Naive thymus-derived CD4-positive, alpha-beta T cell (primary cell): ENCODE measurements at regions not wholly inside any gene's neighbourhood (a gene's known extent, or its start where the extent isn't known, plus 50 kb on each side); places are given as distances from the start of the nearest gene placed in this dataset.
"Not testable (repeated sequence)": the region's sequence is repeated elsewhere in the genome, so short reads cannot be mapped to it uniquely, and the experiment has no call there.

Experiments
- ATAC-seq: fragments of 150-1000 bp; cut with Tn5 transposase; 2 replicates; pipeline ENCODE4 v1.10.0; 2021; ENCODE audit warnings: mild to moderate bottlenecking, moderate library complexity
- CTCF ChIA-PET: fragments of 350-600 bp; sonication (Branson Sonifier 250); formaldehyde crosslinking; loops from one replicate; lab custom pipeline; 2021; ENCODE audit warnings: antibody characterized with exemption; lab: Charles Lee
- POLR2A ChIA-PET: fragments of 350-600 bp; sonication (Branson Sonifier 250); formaldehyde crosslinking; loops from one replicate; lab custom pipeline; 2021; ENCODE audit warnings: antibody characterized with exemption, inconsistent platforms; lab: Charles Lee
- DNase-seq, 9 donors: peaks; one replicate each; pipeline versions ENCODE4 v3.0.0 to v3.0.0-alpha.2; 2020 to 2022; ENCODE audit warnings: mixed read lengths in 1 of 9
- H3K27ac ChIP-seq: one replicate; pipeline ENCODE4 v1.7.0; 2013; ENCODE audit warnings: mild to moderate bottlenecking, low read depth, low read length, moderate library complexity
- H3K27me3 ChIP-seq, 2 donors: one replicate each; pipeline ENCODE4 v1.7.0; 2013; ENCODE audit warnings: low read length in 2 of 2, mild to moderate bottlenecking in 2 of 2, moderate library complexity in 2 of 2; ENCODE audit not compliant: control insufficient read depth in 2 of 2, insufficient read depth in 2 of 2
- H3K36me3 ChIP-seq, 3 experiments: 1 replicate in 2 of 3; 2 replicates in 1 of 3; pipeline ENCODE4 v1.7.0; 2013; ENCODE audit warnings: low read length in 3 of 3, mild to moderate bottlenecking in 3 of 3, moderate library complexity in 1 of 3; ENCODE audit not compliant: insufficient read depth in 3 of 3, control insufficient read depth in 2 of 3
- H3K4me1 ChIP-seq, 2 donors: one replicate each; pipeline ENCODE4 v1.7.0; 2013; ENCODE audit warnings: low read length in 2 of 2, mild to moderate bottlenecking in 2 of 2, moderate library complexity in 1 of 2; ENCODE audit not compliant: control insufficient read depth in 2 of 2, insufficient read depth in 2 of 2
- H3K4me3 ChIP-seq: 2 replicates; pipeline ENCODE4 v1.7.0; 2013; ENCODE audit warnings: mild to moderate bottlenecking, low read length
- H3K9me3 ChIP-seq, 3 experiments: 1 replicate in 2 of 3; 2 replicates in 1 of 3; pipeline ENCODE4 v1.7.0; 2013; ENCODE audit warnings: low read length in 3 of 3; ENCODE audit not compliant: control insufficient read depth in 2 of 3
- H3K27ac Mint-ChIP-seq, 9 donors: one replicate each; pipeline ENCODE4 v1.8.0; 2020 to 2022; ENCODE audit warnings: mixed read lengths in 9 of 9, mild to moderate bottlenecking in 8 of 9, moderate library complexity in 5 of 9, inconsistent platforms in 2 of 9
- H3K27me3 Mint-ChIP-seq, 5 donors: one replicate each; pipeline ENCODE4 v1.8.0; 2021 to 2022; ENCODE audit warnings: mixed read lengths in 5 of 5, mild to moderate bottlenecking in 1 of 5
- H3K36me3 Mint-ChIP-seq, 5 donors: one replicate each; pipeline ENCODE4 v1.8.0; 2020 to 2022; ENCODE audit warnings: mixed read lengths in 5 of 5, mild to moderate bottlenecking in 3 of 5, inconsistent platforms in 1 of 5
- H3K4me1 Mint-ChIP-seq, 7 donors: one replicate each; pipeline ENCODE4 v1.8.0; 2020 to 2022; ENCODE audit warnings: mixed read lengths in 7 of 7, mild to moderate bottlenecking in 3 of 7, inconsistent platforms in 1 of 7
- H3K4me3 Mint-ChIP-seq, 10 donors: one replicate each; pipeline ENCODE4 v1.8.0; 2020 to 2022; ENCODE audit warnings: mild to moderate bottlenecking in 10 of 10, mixed read lengths in 10 of 10, moderate library complexity in 6 of 10, inconsistent platforms in 2 of 10
- H3K9me3 Mint-ChIP-seq, 11 donors: one replicate each; pipeline ENCODE4 v1.8.0; 2020 to 2022; ENCODE audit warnings: mixed read lengths in 11 of 11, mild to moderate bottlenecking in 4 of 11, inconsistent platforms in 1 of 11, moderate library complexity in 1 of 11
- intact Hi-C, 2 donors: fragments of 100-400 bp; cut with micrococcal nuclease; formaldehyde crosslinking; loops; one replicate each; pipeline ENCODE4 v1.15.1; 2023

GRCh38 chr1:95668165-95668564 is 434.2 kb downstream of the RWDD3 start:
- Mint-ChIP-seq H3K27me3 (no peaks in the 10 kb centered on the region), H3K9me3 (peaks cover 2 to 14% (median 8%) of the 10 kb centered on the region in 11 donors), H3K4me1 (no peaks in the 10 kb centered on the region), H3K36me3 (peaks cover 0 to 6% (median 0%) of the 10 kb centered on the region in 5 donors), H3K4me3 (no peak overlapping the region), H3K27ac (no peak overlapping the region)
- ATAC-seq (no peak), DNase-seq (no peak)
- Histone ChIP-seq H3K4me3 (no peak overlapping the region), H3K27ac (no peak overlapping the region), H3K4me1 (no peaks in the 10 kb centered on the region), H3K36me3 (no peaks in the 10 kb centered on the region), H3K9me3 (no peaks in the 10 kb centered on the region), H3K27me3 (no peaks in the 10 kb centered on the region)
- intact Hi-C loops = no loop called here
- ChIA-PET CTCF (no interaction called here), POLR2A (no interaction called here)

GRCh38 chr1:95669638-95670037 is 435.6 kb downstream of the RWDD3 start:
- H3K36me3 ChIP-seq, H3K27ac Mint-ChIP-seq, intact Hi-C loops, H3K4me3 Mint-ChIP-seq, DNase-seq, H3K4me1 ChIP-seq, H3K4me3 ChIP-seq, H3K27me3 ChIP-seq, H3K9me3 ChIP-seq, POLR2A ChIA-PET, H3K4me1 Mint-ChIP-seq, H3K9me3 Mint-ChIP-seq, ATAC-seq, H3K27ac ChIP-seq, H3K27me3 Mint-ChIP-seq, H3K36me3 Mint-ChIP-seq, CTCF ChIA-PET: not testable (repeated sequence)

GRCh38 chr1:95671098-95671497 is 437.1 kb downstream of the RWDD3 start:
- ChIA-PET CTCF (no interaction called here), POLR2A (no interaction called here)
- Mint-ChIP-seq H3K4me1 (no peaks in the 10 kb centered on the region), H3K36me3 (peaks cover 0 to 6% (median 0%) of the 10 kb centered on the region in 5 donors), H3K27me3 (no peaks in the 10 kb centered on the region), H3K9me3 (peaks cover 2 to 9% (median 6%) of the 10 kb centered on the region in 11 donors), H3K4me3 (no peak overlapping the region), H3K27ac (no peak overlapping the region)
- Histone ChIP-seq H3K27me3 (no peaks in the 10 kb centered on the region), H3K9me3 (no peaks in the 10 kb centered on the region), H3K4me1 (no peaks in the 10 kb centered on the region), H3K27ac (no peak overlapping the region), H3K4me3 (no peak overlapping the region), H3K36me3 (no peaks in the 10 kb centered on the region)
- no peak for DNase-seq
- ATAC-seq = no peak
- intact Hi-C loops = no loop called here

- CTCF ChIA-PET = no interaction called here
- H3K36me3 Mint-ChIP-seq = no peaks in the 10 kb centered on the region
- no peaks in the 10 kb centered on the region for H3K27me3 Mint-ChIP-seq
Observed at GRCh38 chr1:95679262-95679661, 445.3 kb downstream of the RWDD3 start.

GRCh38 chr1:95685081-95685480 is 451.1 kb downstream of the RWDD3 start:
- H3K27ac Mint-ChIP-seq = no peak overlapping the region
- H3K27me3 Mint-ChIP-seq = no peaks in the 10 kb centered on the region
- no peak overlapping the region for H3K27ac ChIP-seq
- no peak overlapping the region for H3K4me3 ChIP-seq
- no peaks in the 10 kb centered on the region for H3K27me3 ChIP-seq
- no peaks in the 10 kb centered on the region for H3K36me3 Mint-ChIP-seq
- ChIA-PET POLR2A (no interaction called here), CTCF (no interaction called here)
- no peaks in the 10 kb centered on the region for H3K36me3 ChIP-seq
- no peaks in the 10 kb centered on the region for H3K4me1 ChIP-seq
- intact Hi-C loops = no loop called here
- H3K9me3 Mint-ChIP-seq = peaks cover 0 to 13% (median 2%) of the 10 kb centered on the region in 11 donors
- no peaks in the 10 kb centered on the region for H3K4me1 Mint-ChIP-seq
- H3K4me3 Mint-ChIP-seq = no peak overlapping the region
- DNase-seq (no peak), ATAC-seq (no peak)
- H3K9me3 ChIP-seq = no peaks in the 10 kb centered on the region

More at GRCh38 chr1:95679262-95679661, 445.3 kb downstream of the RWDD3 start:
- no peak overlapping the region for H3K4me3 ChIP-seq
- Mint-ChIP-seq H3K4me1 (no peaks in the 10 kb centered on the region), H3K27ac (no peak overlapping the region), H3K4me3 (no peak overlapping the region), H3K9me3 (peaks cover 0 to 10% (median 0%) of the 10 kb centered on the region in 11 donors)
- POLR2A ChIA-PET = no interaction called here
- no peaks in the 10 kb centered on the region for H3K27me3 ChIP-seq
- ATAC-seq (no peak), DNase-seq (no peak)
- intact Hi-C loops = no loop called here
- H3K4me1 ChIP-seq = no peaks in the 10 kb centered on the region
- H3K36me3 ChIP-seq = no peaks in the 10 kb centered on the region
- H3K27ac ChIP-seq = no peak overlapping the region
- H3K9me3 ChIP-seq = no peaks in the 10 kb centered on the region

- Histone ChIP-seq H3K9me3 (no peaks in the 10 kb centered on the region), H3K4me3 (no peak overlapping the region), H3K27me3 (no peaks in the 10 kb centered on the region), H3K4me1 (no peaks in the 10 kb centered on the region), H3K36me3 (no peaks in the 10 kb centered on the region), H3K27ac (no peak overlapping the region)
- no peaks in the 10 kb centered on the region for H3K36me3 Mint-ChIP-seq
- no peaks in the 10 kb centered on the region for H3K27me3 Mint-ChIP-seq
- H3K27ac Mint-ChIP-seq = no peak overlapping the region
- ChIA-PET POLR2A (no interaction called here), CTCF (no interaction called here)
- ATAC-seq = no peak
- peaks cover 0 to 20% (median 3%) of the 10 kb centered on the region in 11 donors for H3K9me3 Mint-ChIP-seq
- no peaks in the 10 kb centered on the region for H3K4me1 Mint-ChIP-seq
- DNase-seq = no peak
- intact Hi-C loops = no loop called here
- H3K4me3 Mint-ChIP-seq = no peak overlapping the region
Observed at GRCh38 chr1:95686217-95686616, 452.2 kb downstream of the RWDD3 start.

- no peak for DNase-seq
- Histone ChIP-seq H3K4me3 (no peak overlapping the region), H3K27me3 (no peaks in the 10 kb centered on the region), H3K36me3 (no peaks in the 10 kb centered on the region), H3K27ac (no peak overlapping the region), H3K4me1 (no peaks in the 10 kb centered on the region), H3K9me3 (peaks cover 0 to 12% (median 0%) of the 10 kb centered on the region in 3 experiments)
- ChIA-PET CTCF (no interaction called here), POLR2A (no interaction called here)
- H3K36me3 Mint-ChIP-seq = no peaks in the 10 kb centered on the region
- no peak for ATAC-seq
- intact Hi-C loops = no loop called here
- peaks cover 0 to 4% (median 0%) of the 10 kb centered on the region in 5 donors for H3K27me3 Mint-ChIP-seq
- no peak overlapping the region for H3K4me3 Mint-ChIP-seq
- H3K4me1 Mint-ChIP-seq = no peaks in the 10 kb centered on the region
- no peak overlapping the region for H3K27ac Mint-ChIP-seq
- peaks cover 7 to 56% (median 19%) of the 10 kb centered on the region in 11 donors for H3K9me3 Mint-ChIP-seq
Observed at GRCh38 chr1:95699149-95699953, 465.3 kb downstream of the RWDD3 start.
